ENCODE measurements at regions not wholly inside any gene's neighbourhood (a gene's known extent, or its start where the extent isn't known, plus 50 kb on each side); places are given as distances from the start of the nearest gene placed in this dataset.

DNA sequence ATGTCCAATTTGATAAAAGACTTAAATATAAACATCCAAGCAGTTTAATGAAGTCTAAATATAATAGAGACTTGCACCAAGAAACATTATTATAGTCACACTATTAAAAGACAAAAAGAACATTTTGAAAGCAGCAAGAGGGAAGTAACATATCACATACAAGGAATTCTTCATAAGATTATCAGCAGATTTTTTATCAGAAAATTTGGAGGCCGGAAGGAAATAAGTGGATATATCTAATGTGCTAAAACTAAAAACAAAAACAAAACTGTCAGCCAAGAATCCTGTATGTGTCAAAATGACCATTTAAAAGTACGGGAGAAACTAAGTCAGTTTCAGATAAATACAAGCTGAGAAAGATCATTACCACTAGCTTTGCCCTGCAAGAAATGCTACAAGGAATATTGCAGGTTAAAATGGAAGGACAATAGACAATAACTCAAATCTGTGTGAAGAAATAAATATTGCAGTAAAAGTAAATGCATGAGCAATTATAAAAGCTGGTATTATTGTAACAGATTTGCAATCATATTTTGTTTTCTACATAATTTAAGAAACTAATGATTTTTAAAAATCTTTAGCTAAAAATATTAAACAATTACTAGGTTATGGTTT lies 1665.9 kb upstream of the PCDH20 start:
- TF ChIP-seq, protein P1, sequence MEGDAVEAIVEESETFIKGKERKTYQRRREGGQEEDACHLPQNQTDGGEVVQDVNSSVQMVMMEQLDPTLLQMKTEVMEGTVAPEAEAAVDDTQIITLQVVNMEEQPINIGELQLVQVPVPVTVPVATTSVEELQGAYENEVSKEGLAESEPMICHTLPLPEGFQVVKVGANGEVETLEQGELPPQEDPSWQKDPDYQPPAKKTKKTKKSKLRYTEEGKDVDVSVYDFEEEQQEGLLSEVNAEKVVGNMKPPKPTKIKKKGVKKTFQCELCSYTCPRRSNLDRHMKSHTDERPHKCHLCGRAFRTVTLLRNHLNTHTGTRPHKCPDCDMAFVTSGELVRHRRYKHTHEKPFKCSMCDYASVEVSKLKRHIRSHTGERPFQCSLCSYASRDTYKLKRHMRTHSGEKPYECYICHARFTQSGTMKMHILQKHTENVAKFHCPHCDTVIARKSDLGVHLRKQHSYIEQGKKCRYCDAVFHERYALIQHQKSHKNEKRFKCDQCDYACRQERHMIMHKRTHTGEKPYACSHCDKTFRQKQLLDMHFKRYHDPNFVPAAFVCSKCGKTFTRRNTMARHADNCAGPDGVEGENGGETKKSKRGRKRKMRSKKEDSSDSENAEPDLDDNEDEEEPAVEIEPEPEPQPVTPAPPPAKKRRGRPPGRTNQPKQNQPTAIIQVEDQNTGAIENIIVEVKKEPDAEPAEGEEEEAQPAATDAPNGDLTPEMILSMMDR (IDR thresholded peaks at IDR 0.05), result no peak
- TF ChIP-seq EP300 (IDR thresholded peaks at IDR 0.05) (no peak), POLR2A (IDR thresholded peaks at IDR 0.05) (no peak)
- no peaks in the 10 kb centered on the region for H3K27me3 ChIP-seq
- H3K4me1 ChIP-seq (ENCODE audit: insufficient read depth), result no peaks in the 10 kb centered on the region
- no peaks in the 10 kb centered on the region for H3K9me3 ChIP-seq
- H3K36me3 ChIP-seq, result no peaks in the 10 kb centered on the region
- intact Hi-C loops (cut with DNase I), result no loop called here
- no peak overlapping the region for H3K4me3 ChIP-seq
- DNase-seq, result no peak
- WGBS, 3 donors, result 79 to 93% (median 81%) methylated on average over 2 of the region's 2 CpGs
- no peak overlapping the region for H3K27ac ChIP-seq

DNA sequence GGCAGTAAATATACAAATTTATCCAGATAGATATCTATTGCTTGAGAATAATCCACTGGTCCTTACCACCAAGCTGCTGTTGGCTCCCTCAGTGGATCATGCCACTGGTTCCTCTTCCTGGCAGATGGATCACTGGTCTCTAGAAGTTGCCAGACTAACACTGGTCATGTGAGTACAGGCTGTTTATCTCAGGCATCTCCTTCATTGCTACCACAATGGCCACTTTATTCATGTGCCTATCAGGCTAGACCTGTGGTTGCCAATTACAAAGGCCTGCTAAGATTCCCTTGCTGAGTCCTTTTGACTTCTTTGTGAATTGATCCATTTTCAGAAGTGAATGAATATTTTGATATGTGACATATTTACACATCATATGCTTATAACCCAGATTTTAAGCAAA lies 1659.5 kb upstream of the PCDH20 start:
- Histone ChIP-seq H3K27ac (no peak overlapping the region), H3K4me1 (ENCODE audit: insufficient read depth) (no peaks in the 10 kb centered on the region), H3K27me3 (no peaks in the 10 kb centered on the region), H3K36me3 (no peaks in the 10 kb centered on the region), H3K9me3 (no peaks in the 10 kb centered on the region), H3K4me3 (no peak overlapping the region)
- intact Hi-C loops (cut with DNase I), result no loop called here
- no peak for DNase-seq
- TF ChIP-seq, protein P1 (IDR thresholded peaks at IDR 0.05), result no peak
- TF ChIP-seq EP300 (IDR thresholded peaks at IDR 0.05) (no peak), POLR2A (IDR thresholded peaks at IDR 0.05) (no peak)

DNA sequence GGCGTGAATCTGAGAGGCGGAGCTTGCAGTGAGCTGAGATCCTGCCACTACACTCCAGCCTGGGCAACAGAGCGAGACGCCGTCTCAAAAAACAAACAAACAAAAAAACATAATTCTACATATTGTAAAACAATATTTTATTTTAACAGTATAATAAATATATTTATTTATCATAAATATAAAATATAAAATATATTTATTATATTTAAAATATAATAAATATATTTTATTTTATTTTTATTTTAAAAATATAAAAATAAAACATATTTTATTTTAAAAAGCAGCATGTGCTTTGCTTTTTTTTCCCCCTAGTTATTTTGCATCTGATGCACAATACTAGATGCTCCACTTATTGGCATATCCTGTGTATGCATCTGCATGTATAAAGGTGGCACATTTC lies 1634.6 kb upstream of the PCDH20 start:
- Histone ChIP-seq H3K4me1 (ENCODE audit: insufficient read depth) (no peaks in the 10 kb centered on the region), H3K9me3 (no peaks in the 10 kb centered on the region), H3K27ac (no peak overlapping the region), H3K27me3 (no peaks in the 10 kb centered on the region), H3K36me3 (no peaks in the 10 kb centered on the region), H3K4me3 (no peak overlapping the region)
- TF ChIP-seq EP300 (IDR thresholded peaks at IDR 0.05), result no peak
- TF ChIP-seq, protein P1 (IDR thresholded peaks at IDR 0.05), result no peak
- TF ChIP-seq POLR2A (IDR thresholded peaks at IDR 0.05), result no peak
- no peak for DNase-seq
- 93 to 95% (median 95%) methylated on average over 5 of the region's 5 CpGs for WGBS, 3 donors
- intact Hi-C loops (cut with DNase I), result no loop called here

DNA sequence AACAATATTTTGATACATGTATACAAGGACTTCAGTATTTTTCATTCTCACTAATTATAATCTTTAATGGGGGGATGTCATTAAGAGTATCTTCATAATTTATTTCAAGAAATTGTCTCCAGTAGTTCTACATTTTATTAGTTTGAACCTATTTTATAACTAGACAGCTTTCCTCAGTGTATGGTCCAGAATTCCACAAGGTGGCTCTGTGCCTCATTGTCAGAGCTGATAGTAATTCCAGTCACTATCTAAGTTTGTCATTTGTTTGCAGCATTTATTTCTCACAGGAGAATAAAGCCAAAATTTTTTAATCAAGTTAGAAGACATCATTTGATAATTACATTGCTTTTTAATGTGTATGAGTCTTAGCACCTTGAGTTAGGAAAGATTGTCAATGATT lies 1633.0 kb upstream of the PCDH20 start:
- no peak for DNase-seq
- Histone ChIP-seq H3K27me3 (no peaks in the 10 kb centered on the region), H3K4me1 (ENCODE audit: insufficient read depth) (no peaks in the 10 kb centered on the region), H3K4me3 (no peak overlapping the region), H3K27ac (no peak overlapping the region), H3K9me3 (no peaks in the 10 kb centered on the region), H3K36me3 (no peaks in the 10 kb centered on the region)
- TF ChIP-seq POLR2A (IDR thresholded peaks at IDR 0.05) (no peak), EP300 (IDR thresholded peaks at IDR 0.05) (no peak)
- intact Hi-C loops (cut with DNase I), result no loop called here

DNA sequence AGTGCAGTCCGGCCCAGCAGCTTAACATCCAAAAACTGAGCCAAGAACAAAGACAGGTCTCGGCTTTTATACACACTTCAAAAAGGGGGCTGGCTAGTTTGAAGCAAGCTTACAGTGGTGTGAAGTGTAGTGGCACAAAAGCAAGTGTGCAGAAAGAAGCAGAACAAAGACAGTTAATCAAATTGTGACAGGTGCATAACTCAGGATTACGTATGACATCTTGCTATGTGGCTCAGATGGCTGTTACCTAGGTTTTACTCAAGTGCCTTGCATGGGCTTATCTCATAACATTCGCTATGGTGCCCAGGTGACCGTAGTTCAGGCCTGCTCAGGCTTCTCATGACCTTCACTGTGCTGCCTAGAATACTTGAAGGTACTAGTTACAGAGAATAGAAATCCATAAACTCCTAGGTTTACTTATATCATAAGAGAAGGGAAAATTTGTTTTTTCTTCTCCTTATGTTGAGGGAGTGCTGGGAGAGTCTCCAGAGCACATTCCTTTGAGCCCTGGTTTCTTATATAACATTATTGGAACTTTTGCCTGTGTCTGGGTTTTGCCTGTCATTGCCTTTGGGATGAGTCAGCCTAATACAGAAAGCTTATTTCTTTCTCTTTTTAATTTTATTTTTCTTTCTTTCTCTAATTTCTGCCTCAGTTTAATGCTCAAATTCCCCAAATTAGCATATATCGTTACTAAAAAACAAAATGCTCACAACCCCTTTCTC lies 1629.1 kb upstream of the PCDH20 start:
- H3K4me1 ChIP-seq (ENCODE audit: insufficient read depth), result no peaks in the 10 kb centered on the region
- no peak overlapping the region for H3K27ac ChIP-seq
- no peak for DNase-seq
- no peaks in the 10 kb centered on the region for H3K27me3 ChIP-seq
- H3K4me3 ChIP-seq, result no peak overlapping the region
- WGBS, 3 donors, result 56 to 60% (median 57%) methylated on average over 6 of the region's 6 CpGs
- intact Hi-C loops (cut with DNase I), result loop anchor here in 1 of 4 donors (5.0 kb wide), 1 partner anchor 628 kb away; no protein-coding TSS in a partner anchor
- H3K9me3 ChIP-seq, result no peaks in the 10 kb centered on the region
- H3K36me3 ChIP-seq, result no peaks in the 10 kb centered on the region
- no peak for TF ChIP-seq POLR2A (IDR thresholded peaks at IDR 0.05)
- TF ChIP-seq, protein P1 (IDR thresholded peaks at IDR 0.05), result no peak
- TF ChIP-seq EP300 (IDR thresholded peaks at IDR 0.05), result no peak

Measured in ovary (tissue), 7 donors.